GM12865 (cell line): ENCODE measurements at regions not wholly inside any gene's neighbourhood (a gene's known extent, or its start where the extent isn't known, plus 50 kb on each side); places are given as distances from the start of the nearest gene placed in this dataset.
A peak's percentile ranks its signal among the peaks of the same experiment; 100 is the strongest.

ENCODE experiments used
- DNase-seq: peaks from one replicate; pipeline ENCODE4 v3.0.0; 2010; ENCODE audit warnings: low read depth
- H3K4me3 ChIP-seq: 2 replicates; pipeline ENCODE4 v1.5.1; 2011; ENCODE audit warnings: mild to moderate bottlenecking, low read depth, low read length, control low read depth
- TF ChIP-seq, protein P1 (sequence below): IDR thresholded peaks from 2 replicates; pipeline ENCODE4 v1.5.1; 2011; ENCODE audit warnings: low read length, control low read depth, low read depth, inconsistent platforms; ENCODE audit not compliant: insufficient read depth; ENCODE audit errors: missing control alignments

DNA sequence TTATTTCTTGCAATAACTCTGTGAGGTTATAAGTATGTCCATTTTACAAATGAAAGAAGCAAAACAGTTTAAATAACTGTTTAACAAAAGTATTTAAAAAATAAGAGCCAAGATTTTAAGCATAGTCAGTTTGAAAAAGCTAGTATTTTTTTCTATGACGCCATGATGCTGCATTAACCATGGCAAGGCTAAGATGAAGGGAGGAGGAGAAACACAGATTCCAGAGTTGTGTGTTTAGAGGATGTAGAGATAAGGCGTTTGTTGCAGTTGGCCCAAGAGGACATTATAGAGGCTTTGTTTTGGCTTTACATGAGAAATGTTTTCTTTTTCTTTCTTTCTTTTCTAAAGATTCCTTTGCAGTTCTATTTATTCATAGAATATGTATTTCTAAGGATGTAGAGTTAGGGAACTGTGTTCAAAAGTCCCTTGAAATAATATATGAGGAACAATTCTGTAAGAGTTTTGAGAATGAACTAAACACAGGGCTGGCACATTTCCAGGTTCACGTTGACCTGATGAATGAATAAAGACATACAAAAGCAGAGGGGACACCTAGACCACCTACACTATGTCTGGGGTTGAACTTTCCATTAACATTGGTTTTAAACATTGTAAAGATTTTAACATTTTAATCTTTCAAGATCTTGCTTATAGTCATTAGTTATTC lies 244.2 kb downstream of the KCNS3 start:
- TF ChIP-seq, protein P1, sequence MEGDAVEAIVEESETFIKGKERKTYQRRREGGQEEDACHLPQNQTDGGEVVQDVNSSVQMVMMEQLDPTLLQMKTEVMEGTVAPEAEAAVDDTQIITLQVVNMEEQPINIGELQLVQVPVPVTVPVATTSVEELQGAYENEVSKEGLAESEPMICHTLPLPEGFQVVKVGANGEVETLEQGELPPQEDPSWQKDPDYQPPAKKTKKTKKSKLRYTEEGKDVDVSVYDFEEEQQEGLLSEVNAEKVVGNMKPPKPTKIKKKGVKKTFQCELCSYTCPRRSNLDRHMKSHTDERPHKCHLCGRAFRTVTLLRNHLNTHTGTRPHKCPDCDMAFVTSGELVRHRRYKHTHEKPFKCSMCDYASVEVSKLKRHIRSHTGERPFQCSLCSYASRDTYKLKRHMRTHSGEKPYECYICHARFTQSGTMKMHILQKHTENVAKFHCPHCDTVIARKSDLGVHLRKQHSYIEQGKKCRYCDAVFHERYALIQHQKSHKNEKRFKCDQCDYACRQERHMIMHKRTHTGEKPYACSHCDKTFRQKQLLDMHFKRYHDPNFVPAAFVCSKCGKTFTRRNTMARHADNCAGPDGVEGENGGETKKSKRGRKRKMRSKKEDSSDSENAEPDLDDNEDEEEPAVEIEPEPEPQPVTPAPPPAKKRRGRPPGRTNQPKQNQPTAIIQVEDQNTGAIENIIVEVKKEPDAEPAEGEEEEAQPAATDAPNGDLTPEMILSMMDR, result no peak
- no peak overlapping the region for H3K4me3 ChIP-seq
- no peak for DNase-seq

DNA sequence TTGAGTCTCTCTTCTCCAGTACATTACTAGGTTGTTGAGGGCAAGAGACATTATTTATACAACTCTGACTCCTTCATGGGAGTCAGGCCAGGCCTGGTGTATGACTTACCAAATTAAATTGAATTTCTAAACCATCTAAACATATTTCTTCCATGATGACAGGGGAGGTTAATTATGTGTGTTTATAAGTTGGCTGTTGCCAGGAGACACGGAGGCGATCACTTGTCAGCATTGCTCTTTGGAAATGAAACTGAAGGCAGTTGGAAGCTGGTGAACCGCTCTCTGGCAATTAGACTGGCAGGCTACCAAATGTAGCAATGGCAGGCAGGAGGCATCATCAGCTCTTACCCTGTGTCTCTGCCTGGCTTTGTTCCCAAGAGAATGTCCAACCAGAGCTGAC lies 241.4 kb downstream of the KCNS3 start:
- TF ChIP-seq, protein P1, result no peak
- H3K4me3 ChIP-seq, result no peak overlapping the region
- DNase-seq, result no peak

DNA sequence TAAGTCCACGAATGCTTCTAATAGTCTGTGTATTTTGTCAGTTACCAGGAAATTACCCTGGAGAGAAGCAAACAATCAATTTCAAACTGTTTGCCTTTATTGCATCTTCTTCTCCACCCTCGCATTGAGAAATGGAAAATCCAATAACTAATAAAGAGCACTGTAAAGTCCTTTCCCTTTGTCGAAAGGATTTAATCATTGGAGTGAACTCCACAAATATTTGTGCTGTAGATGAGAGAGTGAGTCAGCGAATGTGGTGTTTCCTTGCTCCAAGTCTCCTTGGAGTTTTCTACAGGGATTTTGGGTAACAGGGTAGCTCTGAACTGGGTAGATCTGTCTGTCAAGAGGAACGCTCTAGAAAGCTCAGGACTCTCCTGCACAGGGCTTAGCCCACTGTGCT lies 240.2 kb downstream of the KCNS3 start:
- no peak overlapping the region for H3K4me3 ChIP-seq
- no peak for DNase-seq
- TF ChIP-seq, protein P1, result no peak

DNA sequence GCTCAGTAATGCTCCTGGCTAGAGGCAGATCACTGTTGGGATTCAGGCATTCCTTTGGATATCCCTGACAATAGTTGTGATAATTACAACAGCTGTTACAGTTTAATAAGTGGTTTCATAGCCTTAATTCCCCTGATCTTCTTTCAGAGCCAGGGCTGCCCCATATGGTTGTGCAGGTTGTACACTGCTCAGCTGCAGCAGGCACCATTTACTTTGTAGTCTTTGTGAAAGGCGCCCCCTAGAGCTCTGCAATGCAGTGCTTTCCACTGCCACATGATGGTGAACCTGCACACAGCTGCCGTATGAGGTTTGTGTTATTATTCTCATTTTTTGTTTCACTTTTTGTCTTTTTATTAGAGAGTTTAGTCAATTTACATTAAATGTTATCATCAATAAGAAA lies 239.1 kb downstream of the KCNS3 start:
- H3K4me3 ChIP-seq, result no peak overlapping the region
- DNase-seq, result peak; percentile 47
- TF ChIP-seq, protein P1, result peak; percentile 40

DNA sequence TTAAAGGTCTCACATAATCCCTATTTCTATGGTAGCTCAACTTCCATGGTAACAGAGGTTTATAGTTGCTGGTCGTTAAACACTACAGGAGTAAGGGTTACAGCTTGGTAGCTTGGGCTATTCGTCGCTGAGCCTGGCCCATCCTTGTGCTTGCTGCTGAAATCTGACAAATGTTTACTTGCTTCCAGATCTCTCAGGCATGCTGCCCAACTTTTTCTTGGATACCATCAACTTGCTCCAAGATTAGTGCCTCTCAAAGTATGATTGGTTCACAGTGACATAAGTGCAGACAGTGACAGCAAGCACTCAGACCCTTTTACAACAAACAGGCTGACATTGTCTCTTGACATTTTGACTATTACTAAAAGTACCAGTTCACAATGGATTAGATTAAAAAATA lies 231.8 kb downstream of the KCNS3 start:
- TF ChIP-seq, protein P1, result no peak
- DNase-seq, result no peak
- H3K4me3 ChIP-seq, result no peak overlapping the region

DNA sequence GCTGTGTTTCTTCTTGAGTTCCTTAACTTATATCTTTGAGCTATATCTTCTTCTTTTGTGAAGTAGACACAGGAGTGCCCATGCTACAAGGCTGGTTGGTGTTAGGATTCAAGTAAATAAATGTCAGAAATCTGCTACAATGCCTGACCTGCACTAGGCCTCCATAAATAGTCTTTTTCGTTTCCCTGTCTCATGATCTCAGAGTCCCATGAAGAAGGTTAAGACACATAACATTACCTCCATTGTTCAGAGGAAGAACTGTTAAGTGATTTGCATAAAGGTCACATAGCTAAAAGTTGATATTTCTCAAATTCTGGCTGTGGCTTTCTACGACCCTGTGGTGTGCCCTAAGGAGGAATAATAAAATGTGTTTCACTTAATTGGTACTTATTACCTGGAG lies 228.4 kb downstream of the KCNS3 start:
- no peak for DNase-seq
- TF ChIP-seq, protein P1, result no peak
- H3K4me3 ChIP-seq, result no peak overlapping the region

DNA sequence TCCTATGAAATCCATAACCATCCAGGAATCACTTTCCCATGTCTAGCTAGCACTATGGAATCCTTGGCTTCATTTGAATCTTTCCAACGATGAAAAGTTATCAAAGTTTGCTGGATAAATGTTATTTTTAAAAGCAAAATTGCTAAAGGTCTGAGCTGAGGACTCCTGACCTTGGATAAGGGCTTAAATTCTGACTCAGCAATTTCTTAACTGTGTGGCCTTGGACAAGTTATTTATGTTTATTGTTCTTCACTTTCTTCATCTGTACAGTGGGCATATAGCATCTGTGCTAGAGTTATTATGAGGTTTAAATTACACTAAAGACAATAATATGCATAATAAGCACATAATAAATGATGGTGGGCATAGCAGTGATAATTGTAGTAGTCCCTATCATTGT lies 227.5 kb downstream of the KCNS3 start:
- TF ChIP-seq, protein P1, result no peak
- DNase-seq, result no peak

More for the DNA sequence above, 227.5 kb downstream of the KCNS3 start:
- H3K4me3 ChIP-seq, result no peak overlapping the region
